ENCODE measurements at regions not wholly inside any gene's neighbourhood (a gene's known extent, or its start where the extent isn't known, plus 50 kb on each side); places are given as distances from the start of the nearest gene placed in this dataset.

GRCh38 chr14:53441789-53442188, 288.7 kb upstream of the DDHD1 start:
- in situ Hi-C loops (cut with HindIII; ENCODE audit: low pct_ligation_motif_present, low sequenced_read_pairs): no loop called here
- DNase-seq: no peak
- no peak overlapping the region for H3K27ac ChIP-seq
- H3K27me3 ChIP-seq (replicated peaks): no peaks in the 10 kb centered on the region
- no peak overlapping the region for H3K4me3 ChIP-seq (ENCODE audit: low read depth, low read length)
- TF ChIP-seq, protein P1, sequence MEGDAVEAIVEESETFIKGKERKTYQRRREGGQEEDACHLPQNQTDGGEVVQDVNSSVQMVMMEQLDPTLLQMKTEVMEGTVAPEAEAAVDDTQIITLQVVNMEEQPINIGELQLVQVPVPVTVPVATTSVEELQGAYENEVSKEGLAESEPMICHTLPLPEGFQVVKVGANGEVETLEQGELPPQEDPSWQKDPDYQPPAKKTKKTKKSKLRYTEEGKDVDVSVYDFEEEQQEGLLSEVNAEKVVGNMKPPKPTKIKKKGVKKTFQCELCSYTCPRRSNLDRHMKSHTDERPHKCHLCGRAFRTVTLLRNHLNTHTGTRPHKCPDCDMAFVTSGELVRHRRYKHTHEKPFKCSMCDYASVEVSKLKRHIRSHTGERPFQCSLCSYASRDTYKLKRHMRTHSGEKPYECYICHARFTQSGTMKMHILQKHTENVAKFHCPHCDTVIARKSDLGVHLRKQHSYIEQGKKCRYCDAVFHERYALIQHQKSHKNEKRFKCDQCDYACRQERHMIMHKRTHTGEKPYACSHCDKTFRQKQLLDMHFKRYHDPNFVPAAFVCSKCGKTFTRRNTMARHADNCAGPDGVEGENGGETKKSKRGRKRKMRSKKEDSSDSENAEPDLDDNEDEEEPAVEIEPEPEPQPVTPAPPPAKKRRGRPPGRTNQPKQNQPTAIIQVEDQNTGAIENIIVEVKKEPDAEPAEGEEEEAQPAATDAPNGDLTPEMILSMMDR (IDR thresholded peaks at IDR 0.05; ENCODE audit: low read depth, low read length, missing control alignments): no peak
- no peaks in the 10 kb centered on the region for H3K36me3 ChIP-seq (replicated peaks)

- Histone ChIP-seq H3K27me3 (replicated peaks) (no peaks in the 10 kb centered on the region), H3K36me3 (replicated peaks) (no peaks in the 10 kb centered on the region), H3K27ac (no peak overlapping the region), H3K4me3 (ENCODE audit: low read depth, low read length) (no peak overlapping the region)
- in situ Hi-C loops (cut with HindIII; ENCODE audit: low pct_ligation_motif_present, low sequenced_read_pairs): no loop called here
- DNase-seq: no peak
- TF ChIP-seq, protein P1 (IDR thresholded peaks at IDR 0.05; ENCODE audit: low read depth, low read length, missing control alignments): no peak
These were observed 284.7 kb upstream of the DDHD1 start for GRCh38 chr14:53437858-53438257.

- Histone ChIP-seq H3K27me3 (replicated peaks) (no peaks in the 10 kb centered on the region), H3K36me3 (replicated peaks) (no peaks in the 10 kb centered on the region), H3K4me3 (ENCODE audit: low read depth, low read length) (no peak overlapping the region), H3K27ac (no peak overlapping the region)
- DNase-seq: peak; percentile 6
- in situ Hi-C loops (cut with HindIII; ENCODE audit: low pct_ligation_motif_present, low sequenced_read_pairs): no loop called here
- TF ChIP-seq, protein P1 (IDR thresholded peaks at IDR 0.05; ENCODE audit: low read depth, low read length, missing control alignments): peak; percentile 78
These were observed 279.3 kb upstream of the DDHD1 start for GRCh38 chr14:53432378-53432802.

DNA sequence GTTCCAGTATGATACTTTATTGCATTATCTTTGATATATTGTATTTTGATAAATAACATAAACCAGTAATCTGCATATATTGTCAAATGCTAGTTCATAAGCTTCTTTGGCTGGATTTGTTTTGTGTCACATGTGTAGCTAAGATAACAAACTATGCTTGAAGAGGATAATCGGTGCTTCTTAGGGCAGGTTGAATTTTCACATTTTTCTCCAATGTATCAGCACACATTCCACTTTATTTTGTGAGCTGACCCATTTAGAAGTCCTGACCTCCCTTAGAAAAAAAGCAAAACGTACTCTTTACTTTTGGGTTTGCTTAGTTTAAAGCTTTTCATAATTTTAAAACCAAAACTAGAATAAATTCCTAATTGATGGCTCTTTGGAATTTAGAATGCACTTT, 277.7 kb upstream of the DDHD1 start:
- in situ Hi-C loops (cut with HindIII; ENCODE audit: low pct_ligation_motif_present, low sequenced_read_pairs): no loop called here
- no peaks in the 10 kb centered on the region for H3K27me3 ChIP-seq (replicated peaks)
- TF ChIP-seq, protein P1 (IDR thresholded peaks at IDR 0.05; ENCODE audit: low read depth, low read length, missing control alignments): no peak
- H3K36me3 ChIP-seq (replicated peaks): no peaks in the 10 kb centered on the region
- no peak for DNase-seq
- H3K27ac ChIP-seq: no peak overlapping the region
- H3K4me3 ChIP-seq (ENCODE audit: low read depth, low read length): no peak overlapping the region

GRCh38 chr14:53412819-53413675, 259.9 kb upstream of the DDHD1 start:
- no peak for DNase-seq
- TF ChIP-seq, protein P1 (IDR thresholded peaks at IDR 0.05; ENCODE audit: low read depth, low read length, missing control alignments): peak; percentile 71
- H3K36me3 ChIP-seq (replicated peaks): no peaks in the 10 kb centered on the region
- no peaks in the 10 kb centered on the region for H3K27me3 ChIP-seq (replicated peaks)
- no peak overlapping the region for H3K4me3 ChIP-seq (ENCODE audit: low read depth, low read length)
- in situ Hi-C loops (cut with HindIII; ENCODE audit: low pct_ligation_motif_present, low sequenced_read_pairs): no loop called here
- no peak overlapping the region for H3K27ac ChIP-seq
